Naive B cell (primary cell): ENCODE measurements at regions not wholly inside any gene's neighbourhood (a gene's known extent, or its start where the extent isn't known, plus 50 kb on each side); places are given as distances from the start of the nearest gene placed in this dataset.
"Not testable (repeated sequence)": the region's sequence is repeated elsewhere in the genome, so short reads cannot be mapped to it uniquely, and the experiment has no call there.

Experiments
- ATAC-seq, 2 donors: fragments of 150-1000 bp; cut with Tn5 transposase; 2 replicates each; pipeline ENCODE4 v1.10.0; 2021; ENCODE audit warnings: low read depth in 2 of 2, mild to moderate bottlenecking in 2 of 2, moderate library complexity in 2 of 2
- DNase-seq: peaks from one replicate; pipeline ENCODE4 v3.0.0; 2022
- H3K27ac Mint-ChIP-seq, 6 donors: one replicate each; pipeline ENCODE4 v1.8.0; 2020 to 2022; ENCODE audit warnings: mild to moderate bottlenecking in 6 of 6, mixed read lengths in 6 of 6, moderate library complexity in 5 of 6, inconsistent platforms in 2 of 6
- H3K27me3 Mint-ChIP-seq, 3 donors: one replicate each; pipeline ENCODE4 v1.8.0; 2021 to 2022; ENCODE audit warnings: mixed read lengths in 3 of 3, mild to moderate bottlenecking in 1 of 3
- H3K36me3 Mint-ChIP-seq, 2 donors: one replicate each; pipeline ENCODE4 v1.8.0; 2020 to 2022; ENCODE audit warnings: mixed read lengths in 2 of 2, inconsistent platforms in 1 of 2, mild to moderate bottlenecking in 1 of 2
- H3K4me1 Mint-ChIP-seq, 3 donors: one replicate each; pipeline ENCODE4 v1.8.0; 2020 to 2022; ENCODE audit warnings: mixed read lengths in 3 of 3, inconsistent platforms in 1 of 3, mild to moderate bottlenecking in 1 of 3, moderate library complexity in 1 of 3
- H3K4me3 Mint-ChIP-seq, 8 donors: one replicate each; pipeline ENCODE4 v1.8.0; 2020 to 2022; ENCODE audit warnings: mild to moderate bottlenecking in 8 of 8, mixed read lengths in 8 of 8, moderate library complexity in 8 of 8, inconsistent platforms in 2 of 8
- H3K9me3 Mint-ChIP-seq, 7 donors: one replicate each; pipeline ENCODE4 v1.8.0; 2020 to 2022; ENCODE audit warnings: mixed read lengths in 7 of 7, mild to moderate bottlenecking in 5 of 7, inconsistent platforms in 2 of 7, moderate library complexity in 1 of 7

- no peak overlapping the region for H3K27ac Mint-ChIP-seq
Observed at GRCh38 chr11:106551744-106552673, 466.3 kb downstream of the GUCY1A2 start.

GRCh38 chr11:106552694-106553203 lies 465.5 kb downstream of the GUCY1A2 start:
- peaks cover 0 to 24% (median 7%) of the 10 kb centered on the region in 7 donors for H3K9me3 Mint-ChIP-seq
- H3K4me1 Mint-ChIP-seq, result no peaks in the 10 kb centered on the region
- H3K27me3 Mint-ChIP-seq, result no peaks in the 10 kb centered on the region
- H3K27ac Mint-ChIP-seq, result no peak overlapping the region
- no peak for DNase-seq
- ATAC-seq, result no peak
- H3K36me3 Mint-ChIP-seq, result no peaks in the 10 kb centered on the region
- no peak overlapping the region for H3K4me3 Mint-ChIP-seq

More at GRCh38 chr11:106551744-106552673, 466.3 kb downstream of the GUCY1A2 start:
- DNase-seq (no peak), ATAC-seq (no peak)
- Mint-ChIP-seq H3K36me3 (no peaks in the 10 kb centered on the region), H3K4me3 (no peak overlapping the region), H3K27me3 (no peaks in the 10 kb centered on the region), H3K4me1 (no peaks in the 10 kb centered on the region), H3K9me3 (peaks cover 0 to 23% (median 7%) of the 10 kb centered on the region in 7 donors)

- Mint-ChIP-seq H3K9me3 (peaks cover 0 to 24% (median 7%) of the 10 kb centered on the region in 7 donors), H3K27ac (no peak overlapping the region), H3K4me3 (no peak overlapping the region), H3K4me1 (no peaks in the 10 kb centered on the region), H3K36me3 (no peaks in the 10 kb centered on the region), H3K27me3 (no peaks in the 10 kb centered on the region)
- no peak for ATAC-seq
- DNase-seq, result no peak
Observed at GRCh38 chr11:106553304-106553703, 465.0 kb downstream of the GUCY1A2 start.

GRCh38 chr11:106555566-106556250 lies 462.6 kb downstream of the GUCY1A2 start:
- H3K9me3 Mint-ChIP-seq, result peaks cover 0 to 24% (median 5%) of the 10 kb centered on the region in 7 donors
- not testable (repeated sequence) for H3K36me3 Mint-ChIP-seq, H3K27ac Mint-ChIP-seq, ATAC-seq, H3K4me1 Mint-ChIP-seq, H3K27me3 Mint-ChIP-seq, H3K4me3 Mint-ChIP-seq, DNase-seq

- no peak for ATAC-seq
- H3K4me1 Mint-ChIP-seq, result no peaks in the 10 kb centered on the region
- H3K36me3 Mint-ChIP-seq, result no peaks in the 10 kb centered on the region
- no peak overlapping the region for H3K27ac Mint-ChIP-seq
- peaks cover 0 to 19% (median 12%) of the 10 kb centered on the region in 7 donors for H3K9me3 Mint-ChIP-seq
- no peaks in the 10 kb centered on the region for H3K27me3 Mint-ChIP-seq
- H3K4me3 Mint-ChIP-seq, result no peak overlapping the region
- DNase-seq, result no peak
Observed at GRCh38 chr11:106565326-106565725, 452.9 kb downstream of the GUCY1A2 start.

GRCh38 chr11:106568632-106569031 lies 449.6 kb downstream of the GUCY1A2 start:
- DNase-seq, result no peak
- ATAC-seq, result no peak
- Mint-ChIP-seq H3K4me3 (no peak overlapping the region), H3K9me3 (peaks cover 4 to 18% (median 12%) of the 10 kb centered on the region in 7 donors), H3K4me1 (no peaks in the 10 kb centered on the region), H3K27me3 (no peaks in the 10 kb centered on the region), H3K36me3 (no peaks in the 10 kb centered on the region), H3K27ac (no peak overlapping the region)

GRCh38 chr11:106577384-106577783 lies 440.9 kb downstream of the GUCY1A2 start:
- H3K9me3 Mint-ChIP-seq, result peaks cover 10 to 36% (median 15%) of the 10 kb centered on the region in 7 donors
- H3K4me3 Mint-ChIP-seq, result not testable (repeated sequence)

GRCh38 chr11:106581399-106581798 lies 436.9 kb downstream of the GUCY1A2 start:
- ATAC-seq (no peak), DNase-seq (no peak)
- no peaks in the 10 kb centered on the region for H3K27me3 Mint-ChIP-seq
- H3K9me3 Mint-ChIP-seq, result peaks cover 8 to 26% (median 13%) of the 10 kb centered on the region in 7 donors
- no peak overlapping the region for H3K27ac Mint-ChIP-seq
- no peaks in the 10 kb centered on the region for H3K4me1 Mint-ChIP-seq
- no peaks in the 10 kb centered on the region for H3K36me3 Mint-ChIP-seq
- H3K4me3 Mint-ChIP-seq, result no peak overlapping the region

More at GRCh38 chr11:106577384-106577783, 440.9 kb downstream of the GUCY1A2 start:
- H3K27ac Mint-ChIP-seq, H3K27me3 Mint-ChIP-seq, ATAC-seq, H3K36me3 Mint-ChIP-seq, DNase-seq, H3K4me1 Mint-ChIP-seq: not testable (repeated sequence)

- Mint-ChIP-seq H3K4me1 (no peaks in the 10 kb centered on the region), H3K27me3 (no peaks in the 10 kb centered on the region), H3K36me3 (no peaks in the 10 kb centered on the region), H3K9me3 (peaks cover 2 to 16% (median 5%) of the 10 kb centered on the region in 7 donors), H3K27ac (no peak overlapping the region), H3K4me3 (no peak overlapping the region)
- DNase-seq, result no peak
- ATAC-seq, result no peak
Observed at GRCh38 chr11:106585061-106585460, 433.2 kb downstream of the GUCY1A2 start.

GRCh38 chr11:106594751-106595351 lies 423.4 kb downstream of the GUCY1A2 start:
- Mint-ChIP-seq H3K27ac (no peak overlapping the region), H3K36me3 (no peaks in the 10 kb centered on the region)

GRCh38 chr11:106601684-106602297 lies 416.5 kb downstream of the GUCY1A2 start:
- no peaks in the 10 kb centered on the region for H3K4me1 Mint-ChIP-seq
- peaks cover 0 to 6% (median 4%) of the 10 kb centered on the region in 7 donors for H3K9me3 Mint-ChIP-seq
- DNase-seq (no peak), ATAC-seq (no peak)
- H3K36me3 Mint-ChIP-seq, result no peaks in the 10 kb centered on the region
- H3K27ac Mint-ChIP-seq, result no peak overlapping the region
- no peaks in the 10 kb centered on the region for H3K27me3 Mint-ChIP-seq
- no peak overlapping the region for H3K4me3 Mint-ChIP-seq

More at GRCh38 chr11:106594751-106595351, 423.4 kb downstream of the GUCY1A2 start:
- Mint-ChIP-seq H3K4me3 (no peak overlapping the region), H3K27me3 (no peaks in the 10 kb centered on the region), H3K9me3 (peaks cover 2 to 16% (median 5%) of the 10 kb centered on the region in 7 donors), H3K4me1 (no peaks in the 10 kb centered on the region)
- DNase-seq, result no peak
- ATAC-seq, result no peak

- no peak overlapping the region for H3K4me3 Mint-ChIP-seq
- no peaks in the 10 kb centered on the region for H3K27me3 Mint-ChIP-seq
- ATAC-seq, result no peak
- DNase-seq, result no peak
- H3K27ac Mint-ChIP-seq, result no peak overlapping the region
- H3K4me1 Mint-ChIP-seq, result no peaks in the 10 kb centered on the region
- H3K36me3 Mint-ChIP-seq, result no peaks in the 10 kb centered on the region
- H3K9me3 Mint-ChIP-seq, result peaks cover 0 to 9% (median 2%) of the 10 kb centered on the region in 7 donors
Observed at GRCh38 chr11:106608677-106609076, 409.6 kb downstream of the GUCY1A2 start.

GRCh38 chr11:106614262-106614661 lies 404.0 kb downstream of the GUCY1A2 start:
- Mint-ChIP-seq H3K27ac (no peak overlapping the region), H3K4me3 (no peak overlapping the region), H3K36me3 (no peaks in the 10 kb centered on the region), H3K27me3 (no peaks in the 10 kb centered on the region), H3K9me3 (peaks cover 0 to 10% (median 2%) of the 10 kb centered on the region in 7 donors), H3K4me1 (no peaks in the 10 kb centered on the region)
- DNase-seq (no peak), ATAC-seq (no peak)
